NT2/D1 (cell line): ENCODE measurements at regions not wholly inside any gene's neighbourhood (a gene's known extent, or its start where the extent isn't known, plus 50 kb on each side); places are given as distances from the start of the nearest gene placed in this dataset.

Experiments used
- YY1 ChIP-seq: IDR thresholded peaks from 2 replicates; pipeline ENCODE4 v1.6.1; 2011; ENCODE audit not compliant: insufficient read length, insufficient read depth
- ZNF274 ChIP-seq: IDR thresholded peaks from 2 replicates; pipeline ENCODE4 v1.6.1; 2011; ENCODE audit warnings: mild to moderate bottlenecking, low read depth, low read length

DNA sequence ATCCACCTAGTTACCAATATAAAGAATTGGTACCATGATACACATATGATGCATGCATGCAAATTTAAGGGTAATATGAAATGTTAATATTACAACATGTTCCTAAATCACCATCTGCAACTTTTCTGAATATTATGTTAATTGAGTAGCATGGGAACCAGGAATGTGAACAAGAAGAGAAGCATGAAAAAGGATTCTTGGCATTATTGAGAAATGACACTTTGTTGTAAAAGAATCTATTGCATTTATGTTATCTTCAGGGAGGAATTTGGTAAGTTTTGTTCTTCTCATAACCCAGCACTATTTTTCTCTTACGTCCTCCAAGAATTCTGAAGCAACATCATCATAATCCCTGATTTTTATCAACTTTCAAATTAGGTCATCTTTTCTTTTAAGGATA is 159.9 kb upstream of the SLC25A13 start:
- TF ChIP-seq YY1 (no peak), ZNF274 (no peak)
